Activated CD4-positive, alpha-beta T cell treated with anti-CD3 and anti-CD28 coated beads for 36 hours (primary cell): ENCODE measurements at regions not wholly inside any gene's neighbourhood (a gene's known extent, or its start where the extent isn't known, plus 50 kb on each side); places are given as distances from the start of the nearest gene placed in this dataset.

Source experiments
- ATAC-seq: fragments of 200-7000 bp; cut with Tn5 transposase; one replicate; pipeline ENCODE4 v1.10.0; 2021; ENCODE audit warnings: mild to moderate bottlenecking, moderate library complexity
- CTCF ChIA-PET: fragments of 350-600 bp; sonication (Branson Sonifier 250); formaldehyde crosslinking; loops from one replicate; lab custom pipeline; 2021; ENCODE audit warnings: antibody characterized with exemption; lab: Charles Lee
- POLR2A ChIA-PET: fragments of 350-600 bp; sonication (Branson Sonifier 250); formaldehyde crosslinking; loops from one replicate; lab custom pipeline; 2021; ENCODE audit warnings: antibody characterized with exemption, inconsistent platforms; lab: Charles Lee
- DNase-seq: peaks from one replicate; pipeline ENCODE4 v3.0.0-alpha.2; 2020
- H3K27ac Mint-ChIP-seq: one replicate; pipeline ENCODE4 v1.8.0; 2021; ENCODE audit warnings: mixed read lengths
- H3K27me3 Mint-ChIP-seq: one replicate; pipeline ENCODE4 v1.8.0; 2021; ENCODE audit warnings: mixed read lengths
- H3K36me3 Mint-ChIP-seq: one replicate; pipeline ENCODE4 v1.8.0; 2021; ENCODE audit warnings: low read depth, mixed read lengths
- H3K4me1 Mint-ChIP-seq: one replicate; pipeline ENCODE4 v1.8.0; 2021; ENCODE audit warnings: mixed read lengths
- H3K4me3 Mint-ChIP-seq: one replicate; pipeline ENCODE4 v1.8.0; 2021; ENCODE audit warnings: mild to moderate bottlenecking, moderate library complexity, mixed read lengths
- H3K9me3 Mint-ChIP-seq: one replicate; pipeline ENCODE4 v1.8.0; 2021; ENCODE audit warnings: low read depth, mixed read lengths
- intact Hi-C, 2 experiments: fragments of 100-400 bp; cut with DNase I in 1 of 2; cut with micrococcal nuclease in 1 of 2; formaldehyde crosslinking; loops; one replicate each; pipeline versions ENCODE4 v1.14.2 to v1.15.1; 2022 to 2024; cut with DNase I, micrococcal nuclease

DNA sequence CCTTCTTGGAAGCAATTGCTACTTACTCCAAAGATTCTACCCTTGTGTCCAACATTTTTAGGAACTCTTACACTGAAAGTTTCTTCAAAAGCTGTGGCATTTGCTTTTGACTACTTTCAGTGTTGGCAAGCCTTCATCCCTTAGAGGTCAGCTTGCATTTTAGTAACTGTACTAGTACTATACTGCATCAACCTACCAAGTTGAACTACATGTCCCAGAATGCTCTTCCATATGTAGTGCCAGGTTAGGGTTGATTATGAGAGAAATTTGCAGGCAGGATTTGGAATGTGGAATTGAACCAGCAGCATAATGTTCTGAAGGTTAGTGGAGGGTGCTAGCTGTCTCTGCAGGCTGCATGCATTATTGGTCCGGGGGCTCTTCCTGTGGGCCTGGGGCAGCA is 189.9 kb upstream of the FOXN2 start:
- ATAC-seq (no peak), DNase-seq (no peak)
- Mint-ChIP-seq H3K27ac (no peak overlapping the region), H3K9me3 (no peaks in the 10 kb centered on the region), H3K36me3 (no peaks in the 10 kb centered on the region), H3K27me3 (no peaks in the 10 kb centered on the region), H3K4me1 (peaks cover 16% of the 10 kb centered on the region), H3K4me3 (no peak overlapping the region)
- intact Hi-C loops: no loop called here
- ChIA-PET POLR2A (no interaction called here), CTCF (no interaction called here)

DNA sequence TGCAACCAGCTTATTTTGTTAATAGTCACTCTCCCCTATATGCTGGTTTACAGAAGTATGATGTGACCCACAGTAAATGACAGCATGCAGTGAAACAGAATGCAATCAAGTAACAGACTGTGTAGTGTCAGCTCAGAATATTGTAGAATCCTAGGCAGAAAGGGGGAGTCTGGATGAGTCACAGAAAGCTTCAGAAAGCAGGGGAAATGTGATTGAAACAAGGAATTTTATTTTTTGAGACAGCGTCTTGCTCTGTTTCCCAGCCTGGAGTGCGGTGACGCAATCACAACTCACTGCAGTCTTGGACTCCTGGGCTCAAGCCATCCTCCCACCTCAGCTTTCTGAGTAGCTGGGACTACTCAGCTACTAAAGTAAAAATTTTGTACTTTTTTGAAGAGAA is 188.3 kb upstream of the FOXN2 start:
- DNase-seq (no peak), ATAC-seq (no peak)
- Mint-ChIP-seq H3K36me3 (no peaks in the 10 kb centered on the region), H3K27ac (no peak overlapping the region), H3K4me3 (no peak overlapping the region), H3K4me1 (peaks cover 10% of the 10 kb centered on the region), H3K9me3 (no peaks in the 10 kb centered on the region), H3K27me3 (no peaks in the 10 kb centered on the region)
- intact Hi-C loops: no loop called here
- ChIA-PET POLR2A (no interaction called here), CTCF (no interaction called here)

DNA sequence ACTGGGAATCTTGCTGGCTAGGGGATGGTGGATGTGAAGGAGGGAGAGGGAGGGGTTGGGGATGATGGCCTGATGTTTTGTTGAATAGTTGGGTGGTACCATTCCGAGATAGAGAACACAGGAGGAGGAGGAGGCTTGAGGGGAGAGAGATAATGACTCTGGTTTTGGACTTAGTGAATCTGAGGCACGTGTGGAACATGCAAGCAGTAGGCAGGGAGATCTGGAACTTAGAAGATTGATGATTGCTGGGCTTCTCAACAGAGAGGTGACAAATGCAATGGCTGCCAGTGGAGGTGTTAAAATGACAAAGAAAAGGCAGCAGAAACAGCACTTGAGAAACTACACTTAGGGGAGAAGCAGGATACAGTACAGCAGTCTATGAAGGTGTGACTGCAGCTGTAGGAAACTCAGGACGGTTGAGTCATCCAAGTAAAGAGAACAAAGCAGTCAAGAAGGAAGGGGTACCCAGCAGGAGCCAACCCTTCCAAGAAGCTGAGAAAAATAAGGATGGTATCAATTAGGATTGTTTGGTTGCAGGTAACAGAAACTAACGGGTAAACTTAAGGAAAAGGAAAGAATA is 186.8 kb upstream of the FOXN2 start:
- ChIA-PET CTCF (no interaction called here), POLR2A (no interaction called here)
- H3K4me1 Mint-ChIP-seq: peaks cover 2% of the 10 kb centered on the region
- ATAC-seq (peak; percentile 51), DNase-seq (no peak)
- no peaks in the 10 kb centered on the region for H3K27me3 Mint-ChIP-seq
- no peak overlapping the region for H3K27ac Mint-ChIP-seq
- no peaks in the 10 kb centered on the region for H3K9me3 Mint-ChIP-seq
- H3K36me3 Mint-ChIP-seq: no peaks in the 10 kb centered on the region
- no peak overlapping the region for H3K4me3 Mint-ChIP-seq
- intact Hi-C loops: no loop called here

DNA sequence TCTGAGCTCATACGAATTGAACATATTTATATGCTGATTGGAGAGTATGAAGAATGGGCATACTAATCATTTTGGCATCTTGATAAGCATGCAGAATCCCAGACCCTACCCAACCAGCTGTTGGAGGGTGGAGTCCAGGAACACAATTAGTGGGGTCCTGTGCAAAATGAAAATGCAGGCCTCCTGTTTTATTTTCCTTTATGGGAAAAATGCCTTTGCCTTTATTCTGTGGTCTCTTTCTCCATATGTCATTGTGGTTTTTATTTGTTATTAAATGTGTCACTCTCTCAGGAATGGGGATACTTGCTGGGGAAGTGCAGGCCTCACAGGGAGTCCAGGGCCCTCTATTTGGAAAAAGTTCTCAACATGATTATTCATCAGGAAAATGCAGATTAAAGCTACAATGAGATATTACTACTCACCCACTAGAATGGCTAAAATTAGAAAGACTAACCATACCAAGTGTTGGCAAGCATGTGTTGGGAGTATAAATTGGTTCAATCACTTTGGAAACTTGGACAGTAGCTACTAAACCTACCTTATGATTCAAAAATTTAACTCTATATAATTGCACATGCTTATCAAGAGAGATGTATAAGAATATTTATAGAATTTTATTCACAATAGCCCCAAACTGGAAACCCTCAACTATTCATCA is 185.1 kb upstream of the FOXN2 start:
- Mint-ChIP-seq H3K27me3 (no peaks in the 10 kb centered on the region), H3K4me1 (peaks cover 2% of the 10 kb centered on the region), H3K27ac (no peak overlapping the region), H3K36me3 (no peaks in the 10 kb centered on the region), H3K4me3 (no peak overlapping the region), H3K9me3 (no peaks in the 10 kb centered on the region)
- ChIA-PET CTCF (no interaction called here), POLR2A (interaction anchor here (0.7 kb wide), 1 partner anchor 284 kb away, joined by 4 read pairs; no protein-coding TSS in a partner anchor)
- intact Hi-C loops: no loop called here
- no peak for ATAC-seq
- no peak for DNase-seq

DNA sequence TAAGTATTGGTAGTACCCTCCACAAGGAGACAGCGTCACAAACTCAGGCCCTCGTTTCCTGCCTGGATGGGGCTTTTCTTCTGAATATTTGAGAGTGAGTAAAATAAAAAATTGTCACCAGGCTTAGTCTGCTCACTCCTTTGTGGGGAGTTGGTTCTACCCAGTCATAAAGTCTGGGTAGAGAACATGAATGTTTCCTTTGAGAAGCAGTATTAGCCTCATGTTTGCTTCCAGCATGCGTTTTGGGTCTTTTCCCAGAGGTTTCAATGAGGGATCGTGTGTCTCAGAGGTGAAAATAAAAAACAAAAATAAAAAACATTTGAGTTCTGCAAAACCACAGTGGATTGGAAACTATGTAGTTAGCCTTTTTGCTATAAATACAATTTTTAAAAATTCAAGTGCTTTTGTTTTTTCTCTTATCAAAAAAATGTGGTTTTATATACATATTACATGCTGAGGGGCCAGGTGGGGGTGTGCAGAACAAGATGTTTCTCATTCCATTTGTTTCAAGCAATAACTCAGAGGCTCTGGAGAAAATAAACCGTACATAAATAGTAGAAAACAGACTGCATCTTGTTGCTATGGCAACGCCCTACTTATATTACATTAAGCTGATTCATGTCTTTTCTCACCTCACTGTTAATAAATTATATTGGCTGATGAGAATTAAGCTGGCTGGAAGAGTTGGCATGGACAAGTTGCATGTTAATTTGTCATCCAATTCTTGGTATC is 182.8 kb upstream of the FOXN2 start:
- intact Hi-C loops: no loop called here
- no peaks in the 10 kb centered on the region for H3K27me3 Mint-ChIP-seq
- H3K9me3 Mint-ChIP-seq: no peaks in the 10 kb centered on the region
- no peak overlapping the region for H3K4me3 Mint-ChIP-seq
- H3K27ac Mint-ChIP-seq: no peak overlapping the region
- DNase-seq (no peak), ATAC-seq (no peak)
- POLR2A ChIA-PET: no interaction called here
- no peaks in the 10 kb centered on the region for H3K36me3 Mint-ChIP-seq
- H3K4me1 Mint-ChIP-seq: peaks cover 2% of the 10 kb centered on the region
- CTCF ChIA-PET: no interaction called here

DNA sequence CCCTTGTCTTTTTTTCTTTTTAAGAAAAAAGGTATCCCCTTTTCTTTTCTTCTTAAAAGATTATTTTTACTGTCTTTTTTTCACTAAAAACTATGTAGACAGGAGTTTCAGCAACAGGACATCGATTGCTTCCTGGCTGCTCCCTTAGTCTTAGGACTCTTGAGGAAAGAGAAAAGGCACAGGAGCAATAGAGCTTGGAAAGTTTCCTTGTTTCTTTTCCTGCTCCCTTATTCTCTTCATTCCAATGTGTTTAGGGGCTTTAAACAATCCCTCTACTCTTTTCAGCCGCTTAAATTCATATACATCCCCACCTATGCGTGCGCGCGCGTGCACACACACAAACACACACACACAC is 182.2 kb upstream of the FOXN2 start:
- no peaks in the 10 kb centered on the region for H3K36me3 Mint-ChIP-seq
- H3K9me3 Mint-ChIP-seq: no peaks in the 10 kb centered on the region
- H3K27me3 Mint-ChIP-seq: no peaks in the 10 kb centered on the region
- no peak overlapping the region for H3K27ac Mint-ChIP-seq
- no peak for DNase-seq
- H3K4me3 Mint-ChIP-seq: no peak overlapping the region
- intact Hi-C loops: no loop called here
- ATAC-seq: no peak
- H3K4me1 Mint-ChIP-seq: peaks cover 2% of the 10 kb centered on the region
- ChIA-PET CTCF (interaction anchor here (0.7 kb wide), 1 partner anchor 179 kb away, joined by 3 read pairs; no protein-coding TSS in a partner anchor), POLR2A (no interaction called here)

DNA sequence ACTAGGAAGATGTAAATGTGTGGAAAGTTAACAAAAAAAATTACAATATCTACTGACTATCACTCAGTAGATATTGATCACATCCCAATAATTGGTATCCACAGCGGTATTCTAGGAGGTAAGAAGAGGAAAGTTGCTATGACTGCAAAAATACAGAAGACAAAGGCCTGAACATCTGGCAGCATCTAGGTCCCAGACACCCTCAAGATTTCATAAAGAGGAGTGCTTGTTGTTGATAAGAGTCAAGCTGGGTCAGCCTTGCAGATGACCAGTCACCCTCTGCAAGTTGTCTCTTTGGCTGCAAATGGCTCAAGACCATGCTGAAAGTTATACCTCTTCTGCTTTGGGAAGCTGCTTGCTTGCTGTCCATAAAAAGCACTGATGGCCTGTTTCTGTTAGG is 179.8 kb upstream of the FOXN2 start:
- ATAC-seq (no peak), DNase-seq (no peak)
- ChIA-PET POLR2A (no interaction called here), CTCF (interaction anchor here (1.0 kb wide), 1 partner anchor 140 kb away, joined by 3 read pairs; no protein-coding TSS in a partner anchor)
- Mint-ChIP-seq H3K36me3 (no peaks in the 10 kb centered on the region), H3K9me3 (no peaks in the 10 kb centered on the region), H3K27ac (no peak overlapping the region), H3K27me3 (no peaks in the 10 kb centered on the region), H3K4me1 (peaks cover 2% of the 10 kb centered on the region), H3K4me3 (no peak overlapping the region)
- intact Hi-C loops: no loop called here

DNA sequence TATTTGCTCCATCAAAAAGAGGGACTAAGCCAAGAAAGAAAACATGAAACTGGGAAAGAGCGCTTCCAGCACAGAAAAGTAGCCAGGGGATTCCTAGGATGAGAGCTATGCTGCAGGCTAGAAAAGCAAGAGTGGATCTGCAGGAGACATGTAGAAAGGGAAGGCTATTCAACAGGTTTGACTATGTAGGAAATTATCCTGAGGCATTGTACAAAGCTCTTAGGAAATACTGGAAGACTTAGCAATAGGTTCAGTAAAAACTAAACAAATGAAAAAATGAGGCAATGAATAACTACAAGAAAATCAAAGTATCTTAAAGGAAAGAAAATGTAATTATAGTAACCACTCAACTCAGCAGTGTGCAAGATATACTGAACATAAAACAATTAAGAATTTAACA is 178.7 kb upstream of the FOXN2 start:
- ATAC-seq (no peak), DNase-seq (no peak)
- Mint-ChIP-seq H3K4me1 (peaks cover 2% of the 10 kb centered on the region), H3K27ac (no peak overlapping the region), H3K36me3 (no peaks in the 10 kb centered on the region), H3K9me3 (no peaks in the 10 kb centered on the region), H3K27me3 (no peaks in the 10 kb centered on the region), H3K4me3 (no peak overlapping the region)
- CTCF ChIA-PET: no interaction called here
- POLR2A ChIA-PET: no interaction called here
- intact Hi-C loops: no loop called here

DNA sequence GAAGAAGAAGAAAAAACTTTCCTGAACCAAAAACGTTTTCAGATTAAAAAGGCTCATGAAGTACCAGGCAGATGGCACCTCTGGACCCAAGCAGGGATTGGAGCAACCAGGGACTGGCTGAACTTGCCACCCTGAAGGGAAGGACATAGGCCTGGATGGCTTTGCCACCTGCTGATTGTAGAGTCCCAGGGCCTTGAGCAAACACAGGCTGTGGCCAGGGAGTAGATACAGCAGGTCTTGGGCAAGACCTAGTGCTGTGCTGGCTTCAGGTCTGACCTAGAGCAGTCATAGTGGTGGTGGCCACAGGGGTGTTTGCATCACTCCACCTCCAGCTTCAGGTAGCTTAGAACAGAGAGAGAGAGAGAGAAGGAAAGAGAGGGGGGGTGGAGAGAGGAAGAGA is 176.7 kb upstream of the FOXN2 start:
- no peak for DNase-seq
- H3K4me3 Mint-ChIP-seq: no peak overlapping the region
- no peaks in the 10 kb centered on the region for H3K36me3 Mint-ChIP-seq
- no peak for ATAC-seq
- intact Hi-C loops: no loop called here
- no peak overlapping the region for H3K27ac Mint-ChIP-seq
- no peaks in the 10 kb centered on the region for H3K4me1 Mint-ChIP-seq
- H3K9me3 Mint-ChIP-seq: no peaks in the 10 kb centered on the region
- ChIA-PET POLR2A (no interaction called here), CTCF (no interaction called here)
- H3K27me3 Mint-ChIP-seq: no peaks in the 10 kb centered on the region

DNA sequence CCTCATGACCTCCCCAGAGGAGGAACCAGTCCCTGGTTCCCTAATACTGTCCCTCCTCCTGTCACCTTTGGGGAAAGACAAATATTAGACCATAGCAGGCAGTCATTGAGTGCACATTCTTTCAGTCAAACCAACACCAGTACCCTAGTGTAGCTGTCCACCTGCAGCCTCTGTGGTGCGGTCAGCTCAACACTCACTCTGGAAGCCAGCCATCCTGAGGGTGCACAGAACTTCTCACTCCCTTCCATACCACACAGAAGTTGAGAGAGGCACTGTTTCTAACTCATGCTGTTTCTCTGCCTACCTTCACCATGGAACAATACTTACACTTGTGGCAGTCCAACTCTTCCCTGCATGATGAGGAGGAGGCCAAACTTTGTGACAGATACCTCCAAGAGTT is 175.6 kb upstream of the FOXN2 start:
- intact Hi-C loops: no loop called here
- Mint-ChIP-seq H3K9me3 (no peaks in the 10 kb centered on the region), H3K36me3 (no peaks in the 10 kb centered on the region), H3K27me3 (no peaks in the 10 kb centered on the region), H3K4me3 (no peak overlapping the region), H3K4me1 (no peaks in the 10 kb centered on the region), H3K27ac (no peak overlapping the region)
- POLR2A ChIA-PET: no interaction called here
- CTCF ChIA-PET: no interaction called here
- no peak for DNase-seq
- no peak for ATAC-seq

DNA sequence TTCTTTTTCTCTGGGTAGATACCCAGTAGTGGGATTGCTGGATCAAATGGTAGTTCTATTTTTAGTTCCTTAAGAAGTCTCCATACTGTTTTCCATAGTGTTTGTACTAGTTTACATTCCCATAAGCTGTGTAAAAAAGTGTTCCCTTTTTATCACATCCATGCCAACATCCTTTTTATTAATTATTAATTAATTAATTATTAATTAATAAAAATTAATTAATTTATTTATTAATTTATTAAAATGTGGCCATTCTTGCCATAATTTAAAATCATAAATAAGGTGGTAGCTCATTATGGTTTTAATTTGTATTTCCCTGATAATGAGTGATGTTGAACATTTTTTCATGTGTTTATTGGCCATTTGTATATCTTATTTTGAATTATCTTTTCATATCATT is 173.9 kb upstream of the FOXN2 start:
- no peak overlapping the region for H3K27ac Mint-ChIP-seq
- ATAC-seq: no peak
- no peaks in the 10 kb centered on the region for H3K27me3 Mint-ChIP-seq
- H3K4me1 Mint-ChIP-seq: peaks cover 10% of the 10 kb centered on the region
- ChIA-PET CTCF (no interaction called here), POLR2A (no interaction called here)
- intact Hi-C loops: no loop called here
- peaks cover 2% of the 10 kb centered on the region for H3K36me3 Mint-ChIP-seq
- no peak overlapping the region for H3K4me3 Mint-ChIP-seq
- H3K9me3 Mint-ChIP-seq: no peaks in the 10 kb centered on the region
- DNase-seq: no peak

DNA sequence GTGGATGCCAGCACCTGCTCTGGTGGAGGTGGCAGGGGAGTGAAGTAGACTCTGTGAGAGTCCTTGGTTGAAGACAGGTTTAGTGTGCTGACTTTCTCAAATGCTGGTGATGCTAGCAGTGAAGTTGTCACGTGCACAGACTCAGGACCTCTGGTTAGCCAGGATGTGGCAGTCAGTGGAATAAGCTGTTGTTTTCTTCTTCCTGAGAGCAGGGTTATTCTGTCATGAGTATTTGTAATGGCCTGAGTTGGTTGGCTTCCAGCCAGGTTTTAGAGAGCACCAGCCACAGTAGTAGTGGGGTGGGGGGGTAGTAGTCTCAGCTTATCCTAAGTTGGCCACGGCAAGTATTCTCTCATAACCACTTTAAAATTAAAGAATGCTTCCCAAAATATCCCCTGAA is 169.7 kb upstream of the FOXN2 start:
- Mint-ChIP-seq H3K9me3 (no peaks in the 10 kb centered on the region), H3K27me3 (no peaks in the 10 kb centered on the region), H3K4me1 (peaks cover 23% of the 10 kb centered on the region), H3K4me3 (no peak overlapping the region), H3K27ac (peak overlapping the region; percentile 9), H3K36me3 (peaks cover 2% of the 10 kb centered on the region)
- DNase-seq: no peak
- intact Hi-C loops: loop anchor here in 1 of 2 experiments (2.0 kb wide), 1 partner anchor 28 kb away; no protein-coding TSS in a partner anchor
- ChIA-PET CTCF (interaction anchor here (0.6 to 1.1 kb wide), 2 partner anchors 227 to 328 kb away, joined by 3 to 4 read pairs; no protein-coding TSS in a partner anchor), POLR2A (no interaction called here)
- peak; percentile 24 for ATAC-seq
